MM.1S (cell line): ENCODE measurements at regions not wholly inside any gene's neighbourhood (a gene's known extent, or its start where the extent isn't known, plus 50 kb on each side); places are given as distances from the start of the nearest gene placed in this dataset.

Source experiments
- DNase-seq: peaks from one replicate; pipeline ENCODE4 v3.0.0-alpha.2; 2015
- H2AFZ ChIP-seq: fragments of 300-600 bp; sonication (generic); 2 replicates; pipeline ENCODE4 v1.6.0; 2016; ENCODE audit warnings: antibody characterized with exemption, low read length
- H3F3A ChIP-seq: fragments of 300-600 bp; sonication (generic); 2 replicates; pipeline ENCODE4 v1.6.1; 2016; ENCODE audit warnings: mild to moderate bottlenecking, antibody characterized with exemption, low read length, moderate library complexity, mixed read lengths; ENCODE audit not compliant: insufficient read depth
- H3K27ac ChIP-seq: fragments of 300-600 bp; sonication (generic); 2 replicates; pipeline ENCODE4 v1.5.1; 2016; ENCODE audit warnings: mild to moderate bottlenecking, low read length
- H3K27me3 ChIP-seq: fragments of 300-600 bp; sonication (generic); replicated peaks from 2 replicates; pipeline ENCODE4 v1.6.0; 2016; ENCODE audit warnings: low read length; ENCODE audit not compliant: insufficient read depth
- H3K36me3 ChIP-seq: fragments of 300-600 bp; sonication (generic); replicated peaks from 2 replicates; pipeline ENCODE4 v1.6.1; 2016; ENCODE audit warnings: mild to moderate bottlenecking, low read length, mixed read lengths; ENCODE audit not compliant: insufficient read depth
- H3K4me1 ChIP-seq: fragments of 300-600 bp; sonication (generic); 2 replicates; pipeline ENCODE4 v1.6.1; 2016; ENCODE audit warnings: low read length, mixed read lengths
- H3K4me2 ChIP-seq: fragments of 300-600 bp; sonication (generic); 2 replicates; pipeline ENCODE4 v1.6.0; 2016; ENCODE audit warnings: low read depth, low read length
- H3K4me3 ChIP-seq: fragments of 300-600 bp; sonication (generic); 2 replicates; pipeline ENCODE4 v1.5.1; 2016; ENCODE audit warnings: low read length, mixed read lengths
- H3K79me2 ChIP-seq: fragments of 300-600 bp; sonication (generic); 2 replicates; pipeline ENCODE4 v1.6.1; 2016; ENCODE audit warnings: mixed run types, low read length, mixed read lengths
- H3K9ac ChIP-seq: fragments of 300-600 bp; sonication (generic); 2 replicates; pipeline ENCODE4 v1.6.1; 2016; ENCODE audit warnings: low read length, mixed read lengths
- H3K9me2 ChIP-seq: fragments of 300-600 bp; sonication (generic); replicated peaks from 2 replicates; pipeline ENCODE4 v1.6.1; 2016; ENCODE audit warnings: mild to moderate bottlenecking, low read length, mixed read lengths; ENCODE audit not compliant: insufficient read depth
- H3K9me3 ChIP-seq: fragments of 300-600 bp; sonication (generic); replicated peaks from 2 replicates; pipeline ENCODE4 v1.6.1; 2016; ENCODE audit warnings: mild to moderate bottlenecking, low read length, mixed read lengths; ENCODE audit not compliant: insufficient read depth
- H4K20me1 ChIP-seq: fragments of 300-600 bp; sonication (generic); 2 replicates; pipeline ENCODE4 v1.6.1; 2016; ENCODE audit warnings: mild to moderate bottlenecking, low read length, moderate library complexity, mixed read lengths; ENCODE audit not compliant: insufficient read depth
- CTCF ChIP-seq: fragments of 300-600 bp; sonication (generic); IDR thresholded peaks from 2 replicates; pipeline ENCODE4 v1.5.1; 2016; ENCODE audit warnings: antibody characterized with exemption, low read length, mixed read lengths
- EZH2 ChIP-seq: fragments of 300-600 bp; sonication (generic); optimal IDR thresholded peaks from 2 replicates; pipeline ENCODE3; 2017; ENCODE audit warnings: low read depth, mild to moderate bottlenecking, antibody characterized with exemption, low read length, mixed read lengths
- EZH2phosphoT487 ChIP-seq: fragments of 300-600 bp; sonication (generic); IDR thresholded peaks from 2 replicates; pipeline ENCODE4 v1.6.1; 2018; ENCODE audit warnings: antibody characterized with exemption, low read length

- Histone ChIP-seq H3K4me3 (no peak overlapping the region), H3K27me3 (no peaks in the 10 kb centered on the region), H4K20me1 (no peaks in the 10 kb centered on the region), H3K36me3 (no peaks in the 10 kb centered on the region), H2AFZ (no peak overlapping the region), H3K9me3 (no peaks in the 10 kb centered on the region), H3K4me2 (no peak overlapping the region), H3K79me2 (no peaks in the 10 kb centered on the region), H3K9ac (no peak overlapping the region), H3K9me2 (no peaks in the 10 kb centered on the region), H3K27ac (no peak overlapping the region), H3K4me1 (no peaks in the 10 kb centered on the region), H3F3A (no peaks in the 10 kb centered on the region)
- TF ChIP-seq CTCF (no peak), EZH2phosphoT487 (no peak), EZH2 (no peak)
- no peak for DNase-seq
Measured at GRCh38 chr12:105613887-105614286, 283.4 kb downstream of the C12orf75 start.

- Histone ChIP-seq H3K27me3 (no peaks in the 10 kb centered on the region), H4K20me1 (no peaks in the 10 kb centered on the region), H3K36me3 (no peaks in the 10 kb centered on the region), H3K9ac (no peak overlapping the region), H3K9me3 (no peaks in the 10 kb centered on the region), H3K4me3 (no peak overlapping the region), H2AFZ (no peak overlapping the region), H3K79me2 (no peaks in the 10 kb centered on the region), H3K4me1 (no peaks in the 10 kb centered on the region), H3F3A (no peaks in the 10 kb centered on the region), H3K4me2 (no peak overlapping the region), H3K27ac (no peak overlapping the region), H3K9me2 (no peaks in the 10 kb centered on the region)
- no peak for DNase-seq
- TF ChIP-seq CTCF (no peak), EZH2phosphoT487 (no peak), EZH2 (no peak)
Measured at GRCh38 chr12:105616971-105617540, 286.6 kb downstream of the C12orf75 start.

DNA sequence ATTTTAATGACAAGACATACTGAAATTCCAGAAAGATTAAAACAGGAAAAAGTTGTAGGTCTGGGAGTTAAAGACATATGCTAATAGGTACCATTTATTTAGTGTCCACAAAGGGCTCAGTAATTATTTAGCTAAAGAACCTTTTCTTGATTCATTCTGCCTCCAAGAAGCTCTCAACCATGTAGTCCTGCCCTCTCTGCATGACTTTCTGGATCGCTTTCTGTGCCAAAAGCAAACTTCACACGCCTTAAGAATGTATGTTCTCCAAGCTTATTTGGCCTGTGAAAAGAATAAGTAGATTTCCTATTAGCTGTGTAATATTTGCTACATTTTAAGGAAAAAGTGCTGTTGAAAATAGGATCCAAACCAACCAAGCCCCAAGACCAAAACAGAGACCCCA is 291.7 kb downstream of the C12orf75 start:
- Histone ChIP-seq H3K36me3 (no peaks in the 10 kb centered on the region), H3K4me2 (no peak overlapping the region), H3K79me2 (no peaks in the 10 kb centered on the region), H3K4me1 (no peaks in the 10 kb centered on the region), H2AFZ (no peak overlapping the region), H3K27me3 (no peaks in the 10 kb centered on the region), H3K9ac (no peak overlapping the region), H3F3A (no peaks in the 10 kb centered on the region), H4K20me1 (no peaks in the 10 kb centered on the region), H3K9me2 (no peaks in the 10 kb centered on the region), H3K4me3 (no peak overlapping the region), H3K27ac (no peak overlapping the region), H3K9me3 (no peaks in the 10 kb centered on the region; the same call in 1 of the 2 replicates)
- TF ChIP-seq CTCF: no peak
- TF ChIP-seq EZH2phosphoT487: no peak
- no peak for TF ChIP-seq EZH2
- no peak for DNase-seq
